GM21825 (cell line): ENCODE measurements at regions not wholly inside any gene's neighbourhood (a gene's known extent, or its start where the extent isn't known, plus 50 kb on each side); places are given as distances from the start of the nearest gene placed in this dataset.
"Not testable (repeated sequence)": the region's sequence is repeated elsewhere in the genome, so short reads cannot be mapped to it uniquely, and the experiment has no call there.

Source experiments
- ATAC-seq: cut with Tn5 transposase; IDR thresholded peaks from one replicate; pipeline ENCODE4 v1.9.1; 2021; ENCODE audit warnings: mild to moderate bottlenecking, moderate library complexity; ENCODE audit not compliant: unreplicated experiment

- ATAC-seq: no peak
Measured at GRCh38 chr12:24679126-24679525, 269.8 kb downstream of the BCAT1 start.

GRCh38 chr12:24678436-24678835 is 270.5 kb downstream of the BCAT1 start:
- no peak for ATAC-seq

GRCh38 chr12:24668563-24668962 is 280.3 kb downstream of the BCAT1 start:
- ATAC-seq: no peak

GRCh38 chr12:24664161-24664880 is 284.6 kb downstream of the BCAT1 start:
- ATAC-seq: no peak

GRCh38 chr12:24661657-24662096 is 287.2 kb downstream of the BCAT1 start:
- no peak for ATAC-seq

- no peak for ATAC-seq
Measured at GRCh38 chr12:24659016-24659415, 289.9 kb downstream of the BCAT1 start.

- not testable (repeated sequence) for ATAC-seq
Measured at GRCh38 chr12:24654344-24654743, 294.6 kb downstream of the BCAT1 start.

- ATAC-seq: no peak
Measured at GRCh38 chr12:24649634-24650033, 299.3 kb downstream of the BCAT1 start.

GRCh38 chr12:24649209-24649608 is 299.7 kb downstream of the BCAT1 start:
- ATAC-seq: no peak

- no peak for ATAC-seq
Measured at GRCh38 chr12:24645254-24645653, 303.6 kb downstream of the BCAT1 start.

- ATAC-seq: no peak
Measured at GRCh38 chr12:24643120-24644119, 305.5 kb downstream of the BCAT1 start.

- ATAC-seq: no peak
Measured at GRCh38 chr12:24639641-24640040, 309.3 kb downstream of the BCAT1 start.

- no peak for ATAC-seq
Measured at GRCh38 chr12:24632466-24632865, 316.4 kb downstream of the BCAT1 start.

- ATAC-seq: no peak
Measured at GRCh38 chr12:24631676-24632426, 317.1 kb downstream of the BCAT1 start.

GRCh38 chr12:24630856-24631255 is 318.0 kb downstream of the BCAT1 start:
- no peak for ATAC-seq

GRCh38 chr12:24630446-24630845 is 318.5 kb downstream of the BCAT1 start:
- ATAC-seq: no peak

- no peak for ATAC-seq
Measured at GRCh38 chr12:24625103-24625502, 323.8 kb downstream of the BCAT1 start.

- ATAC-seq: not testable (repeated sequence)
Measured at GRCh38 chr12:24619954-24620353, 328.9 kb downstream of the BCAT1 start.

- no peak for ATAC-seq
Measured at GRCh38 chr12:24617471-24617870, 331.4 kb downstream of the BCAT1 start.

GRCh38 chr12:24615967-24616411 is 332.9 kb downstream of the BCAT1 start:
- ATAC-seq: no peak
